Breast epithelium (tissue), 4 donors: ENCODE measurements at regions not wholly inside any gene's neighbourhood (a gene's known extent, or its start where the extent isn't known, plus 50 kb on each side); places are given as distances from the start of the nearest gene placed in this dataset.

Experiments
- DNase-seq, 2 donors: peaks; one replicate each; pipeline ENCODE4 v3.0.0-alpha.2; 2019; ENCODE audit warnings: low spot score in 2 of 2
- H3K27ac ChIP-seq, 2 donors: fragments of 200-600 bp; sonication (generic) in 1 of 2; one replicate each; pipeline ENCODE4 v1.5.1; 2016 to 2019; ENCODE audit warnings: mild to moderate bottlenecking in 1 of 2
- H3K27me3 ChIP-seq, 2 donors: fragments of 200-600 bp; sonication (generic) in 1 of 2; one replicate each; pipeline versions ENCODE4 v1.5.1 to v1.6.0; 2017 to 2019; ENCODE audit warnings: control low read depth in 1 of 2, mild to moderate bottlenecking in 1 of 2
- H3K36me3 ChIP-seq: fragments of 200-600 bp; one replicate; pipeline ENCODE4 v1.5.1; 2019
- H3K4me1 ChIP-seq, 2 donors: fragments of 200-600 bp; sonication (generic); one replicate each; pipeline ENCODE4 v1.5.1; 2016 to 2019; ENCODE audit warnings: control low read depth in 1 of 2
- H3K4me3 ChIP-seq, 3 donors: fragments of 200-600 bp; sonication (generic); 1 replicate in 2 of 3; 2 replicates in 1 of 3; pipeline ENCODE4 v1.5.1; 2016 to 2019; ENCODE audit warnings: mild to moderate bottlenecking in 3 of 3, moderate library complexity in 2 of 3
- H3K9me3 ChIP-seq, 2 donors: fragments of 200-600 bp; sonication (generic) in 1 of 2; one replicate each; pipeline ENCODE4 v1.5.1; 2016 to 2019; ENCODE audit warnings: control low read depth in 1 of 2
- POLR2A ChIP-seq: fragments of 450-650 bp; IDR thresholded peaks from one replicate; pipeline ENCODE4 v1.6.1; 2016; ENCODE audit warnings: antibody characterized with exemption, mild to moderate bottlenecking, moderate library complexity
- POLR2AphosphoS5 ChIP-seq, 3 donors: sonication (generic); formaldehyde crosslinking; IDR thresholded peaks; one replicate each; pipeline ENCODE4 v1.6.1; 2017; ENCODE audit warnings: antibody characterized with exemption in 3 of 3
- intact Hi-C: fragments of 100-400 bp; cut with DNase I; formaldehyde crosslinking; loops from one replicate; pipeline ENCODE4 v1.15.1; 2023; ENCODE audit warnings: low total_unique reads
- TF ChIP-seq, protein P1 (sequence below), 3 donors: fragments of 450-650 bp; IDR thresholded peaks; one replicate each; pipeline ENCODE4 v1.5.1; 2016 to 2017; ENCODE audit warnings: antibody characterized with exemption in 3 of 3, mild to moderate bottlenecking in 3 of 3, moderate library complexity in 3 of 3

DNA sequence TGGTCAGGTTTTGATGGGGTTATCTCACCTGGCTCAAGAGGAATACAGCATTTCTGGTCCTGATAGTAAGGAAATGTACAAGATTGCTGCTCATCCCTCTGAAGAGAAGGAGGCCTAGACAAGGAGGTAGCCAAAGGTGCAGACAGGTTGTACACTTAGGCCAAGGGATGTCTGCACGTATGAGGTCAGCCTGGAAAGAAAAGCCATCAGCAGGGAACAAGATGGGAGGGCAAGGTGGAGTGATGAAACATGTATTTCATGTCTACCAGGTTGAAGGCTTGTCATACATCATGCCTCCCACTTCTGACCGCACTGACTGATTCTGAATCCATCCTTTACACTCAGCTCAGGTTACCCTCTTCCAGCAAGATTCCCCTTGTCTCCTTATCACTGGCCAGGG lies 296.8 kb upstream of the VLDLR start:
- no peaks in the 10 kb centered on the region for H3K9me3 ChIP-seq
- no peak overlapping the region for H3K27ac ChIP-seq
- no peak for TF ChIP-seq POLR2A
- no peak for DNase-seq
- H3K4me3 ChIP-seq, result no peak overlapping the region
- no peaks in the 10 kb centered on the region for H3K27me3 ChIP-seq
- H3K36me3 ChIP-seq, result no peaks in the 10 kb centered on the region
- no peaks in the 10 kb centered on the region for H3K4me1 ChIP-seq
- intact Hi-C loops, result no loop called here

DNA sequence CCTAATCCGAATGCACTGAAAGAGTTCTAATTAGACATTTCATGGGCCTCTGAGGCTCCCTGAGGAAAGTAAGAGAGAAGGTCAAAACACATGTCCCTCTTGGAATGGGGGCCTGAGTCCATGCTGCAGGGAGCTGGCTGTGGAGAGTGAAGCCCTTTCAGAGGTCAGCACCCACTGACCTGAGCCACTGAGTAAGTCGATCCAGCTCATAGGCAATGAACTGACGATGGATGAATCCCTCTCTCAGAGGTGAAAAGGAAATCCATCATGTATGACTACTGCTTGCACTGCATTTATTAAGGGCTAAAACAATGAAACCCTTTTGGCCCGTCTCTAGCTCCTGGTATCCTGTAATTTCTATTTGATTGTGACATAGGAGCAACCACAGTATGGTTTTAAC lies 288.9 kb upstream of the VLDLR start:
- no peak for TF ChIP-seq POLR2A
- TF ChIP-seq POLR2AphosphoS5 (IDR thresholded peaks at IDR 0.05), result no peak
- TF ChIP-seq, protein P1, sequence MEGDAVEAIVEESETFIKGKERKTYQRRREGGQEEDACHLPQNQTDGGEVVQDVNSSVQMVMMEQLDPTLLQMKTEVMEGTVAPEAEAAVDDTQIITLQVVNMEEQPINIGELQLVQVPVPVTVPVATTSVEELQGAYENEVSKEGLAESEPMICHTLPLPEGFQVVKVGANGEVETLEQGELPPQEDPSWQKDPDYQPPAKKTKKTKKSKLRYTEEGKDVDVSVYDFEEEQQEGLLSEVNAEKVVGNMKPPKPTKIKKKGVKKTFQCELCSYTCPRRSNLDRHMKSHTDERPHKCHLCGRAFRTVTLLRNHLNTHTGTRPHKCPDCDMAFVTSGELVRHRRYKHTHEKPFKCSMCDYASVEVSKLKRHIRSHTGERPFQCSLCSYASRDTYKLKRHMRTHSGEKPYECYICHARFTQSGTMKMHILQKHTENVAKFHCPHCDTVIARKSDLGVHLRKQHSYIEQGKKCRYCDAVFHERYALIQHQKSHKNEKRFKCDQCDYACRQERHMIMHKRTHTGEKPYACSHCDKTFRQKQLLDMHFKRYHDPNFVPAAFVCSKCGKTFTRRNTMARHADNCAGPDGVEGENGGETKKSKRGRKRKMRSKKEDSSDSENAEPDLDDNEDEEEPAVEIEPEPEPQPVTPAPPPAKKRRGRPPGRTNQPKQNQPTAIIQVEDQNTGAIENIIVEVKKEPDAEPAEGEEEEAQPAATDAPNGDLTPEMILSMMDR (IDR thresholded peaks at IDR 0.05), result no peak
- intact Hi-C loops, result no loop called here
- no peaks in the 10 kb centered on the region for H3K9me3 ChIP-seq
- no peak overlapping the region for H3K4me3 ChIP-seq
- H3K27me3 ChIP-seq, result no peaks in the 10 kb centered on the region
- H3K27ac ChIP-seq, result no peak overlapping the region
- no peaks in the 10 kb centered on the region for H3K4me1 ChIP-seq
- DNase-seq, result no peak
- H3K36me3 ChIP-seq, result no peaks in the 10 kb centered on the region

DNA sequence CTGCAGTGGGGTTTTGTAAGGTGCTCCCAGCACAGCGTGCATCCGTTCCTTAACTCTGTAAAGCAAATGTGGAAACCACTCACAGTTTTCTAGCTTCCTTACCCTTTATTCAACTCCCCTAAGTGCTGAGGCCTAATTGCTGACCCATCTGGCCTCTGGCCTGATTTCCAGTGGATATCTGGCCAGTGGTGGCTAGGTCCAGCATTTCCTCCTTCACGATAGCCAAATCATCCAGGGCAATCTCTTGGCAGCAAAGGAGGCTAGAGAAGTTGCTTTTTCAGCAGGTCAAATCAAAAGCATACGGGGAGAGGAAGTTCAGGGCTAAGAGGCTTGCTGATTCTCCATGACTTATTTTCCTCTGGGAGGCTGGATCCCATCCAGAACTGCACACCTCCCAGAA lies 286.3 kb upstream of the VLDLR start:
- Histone ChIP-seq H3K9me3 (no peaks in the 10 kb centered on the region), H3K4me1 (no peaks in the 10 kb centered on the region), H3K27ac (no peak overlapping the region), H3K27me3 (no peaks in the 10 kb centered on the region), H3K4me3 (no peak overlapping the region), H3K36me3 (no peaks in the 10 kb centered on the region)
- no peak for TF ChIP-seq POLR2AphosphoS5 (IDR thresholded peaks at IDR 0.05)
- TF ChIP-seq POLR2A, result no peak
- TF ChIP-seq, protein P1 (IDR thresholded peaks at IDR 0.05), result no peak
- DNase-seq, result no peak
- intact Hi-C loops, result no loop called here

DNA sequence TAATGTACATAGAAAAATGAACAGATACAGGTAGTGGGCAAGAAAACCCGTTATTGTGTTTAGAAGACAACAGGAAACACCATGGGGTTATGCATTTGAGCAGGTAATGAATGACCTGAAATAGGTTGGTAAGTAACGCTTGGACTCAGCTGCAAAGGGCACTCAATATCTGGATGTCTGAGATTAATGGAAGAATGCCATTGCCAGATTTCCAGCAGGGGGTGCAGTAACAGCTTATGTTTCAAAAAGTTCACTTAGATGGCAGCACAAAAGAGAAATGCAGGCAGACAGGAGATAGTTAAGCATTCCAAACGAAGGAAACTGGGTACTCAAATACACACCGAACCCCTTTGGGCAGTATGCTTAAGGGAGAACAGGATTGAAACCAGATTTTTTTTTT lies 285.5 kb upstream of the VLDLR start:
- no peaks in the 10 kb centered on the region for H3K9me3 ChIP-seq
- TF ChIP-seq POLR2AphosphoS5 (IDR thresholded peaks at IDR 0.05) (no peak), POLR2A (no peak)
- TF ChIP-seq, protein P1 (IDR thresholded peaks at IDR 0.05), result no peak
- no peak for DNase-seq
- H3K4me1 ChIP-seq, result no peaks in the 10 kb centered on the region
- no peaks in the 10 kb centered on the region for H3K27me3 ChIP-seq
- no peak overlapping the region for H3K27ac ChIP-seq
- H3K4me3 ChIP-seq, result no peak overlapping the region
- intact Hi-C loops, result no loop called here
- H3K36me3 ChIP-seq, result no peaks in the 10 kb centered on the region

DNA sequence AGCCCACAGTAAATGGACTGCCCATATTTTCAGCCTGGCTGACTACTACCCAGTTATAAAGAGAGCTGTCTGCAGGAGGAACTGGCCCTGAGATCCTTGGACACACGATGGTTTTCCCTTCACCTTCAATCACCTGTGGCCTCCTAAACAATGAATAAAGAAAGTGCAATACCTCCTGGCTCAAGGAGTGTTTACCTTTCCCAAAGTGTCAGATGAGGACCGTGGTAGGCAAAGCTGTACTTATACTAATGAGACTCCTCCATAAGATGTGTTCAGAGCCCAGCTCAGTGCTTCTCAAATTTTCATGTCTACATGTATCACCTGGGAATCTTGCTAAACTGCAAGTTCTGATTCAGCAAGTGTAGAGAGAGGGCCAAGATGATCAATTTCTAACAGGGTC lies 284.5 kb upstream of the VLDLR start:
- TF ChIP-seq, protein P1 (IDR thresholded peaks at IDR 0.05), result no peak
- TF ChIP-seq POLR2AphosphoS5 (IDR thresholded peaks at IDR 0.05) (no peak), POLR2A (no peak)

DNA sequence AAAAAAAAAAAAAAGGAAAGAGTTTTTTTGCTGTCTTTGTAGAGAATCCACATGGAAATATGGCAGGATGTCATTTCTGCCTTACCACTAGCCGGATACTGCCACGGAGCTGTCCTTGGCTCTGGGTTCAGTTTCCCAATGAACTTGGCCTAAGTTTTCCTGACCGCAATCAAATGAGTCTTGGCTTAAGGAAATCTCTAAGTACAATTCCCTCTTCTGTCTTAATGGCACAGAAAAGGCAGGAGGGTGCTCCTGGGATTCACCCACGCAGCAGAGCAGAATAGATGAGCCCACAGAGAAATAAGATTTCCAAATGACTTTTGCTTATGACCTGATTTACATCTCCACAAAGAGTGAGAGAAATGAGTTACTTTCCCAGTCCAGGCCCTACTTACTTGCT lies 284.0 kb upstream of the VLDLR start:
- H3K4me1 ChIP-seq, result no peaks in the 10 kb centered on the region
- no peaks in the 10 kb centered on the region for H3K27me3 ChIP-seq
- DNase-seq, result peak in 1 of 2 donors; percentile 35
- TF ChIP-seq POLR2A, result no peak
- TF ChIP-seq, protein P1 (IDR thresholded peaks at IDR 0.05), result no peak
- no peak for TF ChIP-seq POLR2AphosphoS5 (IDR thresholded peaks at IDR 0.05)
- no peaks in the 10 kb centered on the region for H3K36me3 ChIP-seq
- no peak overlapping the region for H3K4me3 ChIP-seq
- H3K27ac ChIP-seq, result peak overlapping the region; percentile 17 to 52
- intact Hi-C loops, result no loop called here
- no peaks in the 10 kb centered on the region for H3K9me3 ChIP-seq

More for the DNA sequence above, 284.5 kb upstream of the VLDLR start:
- Histone ChIP-seq H3K27ac (peak overlapping the region in 1 of 2 donors; percentile 17), H3K9me3 (no peaks in the 10 kb centered on the region), H3K4me1 (no peaks in the 10 kb centered on the region), H3K27me3 (no peaks in the 10 kb centered on the region), H3K4me3 (no peak overlapping the region), H3K36me3 (no peaks in the 10 kb centered on the region)
- DNase-seq, result no peak
- intact Hi-C loops, result no loop called here
